ENCODE measurements at regions not wholly inside any gene's neighbourhood (a gene's known extent, or its start where the extent isn't known, plus 50 kb on each side); places are given as distances from the start of the nearest gene placed in this dataset.

GRCh38 chr18:38244480-38244879 is 678.9 kb upstream of the CELF4 start:
- TF ChIP-seq, protein P1, sequence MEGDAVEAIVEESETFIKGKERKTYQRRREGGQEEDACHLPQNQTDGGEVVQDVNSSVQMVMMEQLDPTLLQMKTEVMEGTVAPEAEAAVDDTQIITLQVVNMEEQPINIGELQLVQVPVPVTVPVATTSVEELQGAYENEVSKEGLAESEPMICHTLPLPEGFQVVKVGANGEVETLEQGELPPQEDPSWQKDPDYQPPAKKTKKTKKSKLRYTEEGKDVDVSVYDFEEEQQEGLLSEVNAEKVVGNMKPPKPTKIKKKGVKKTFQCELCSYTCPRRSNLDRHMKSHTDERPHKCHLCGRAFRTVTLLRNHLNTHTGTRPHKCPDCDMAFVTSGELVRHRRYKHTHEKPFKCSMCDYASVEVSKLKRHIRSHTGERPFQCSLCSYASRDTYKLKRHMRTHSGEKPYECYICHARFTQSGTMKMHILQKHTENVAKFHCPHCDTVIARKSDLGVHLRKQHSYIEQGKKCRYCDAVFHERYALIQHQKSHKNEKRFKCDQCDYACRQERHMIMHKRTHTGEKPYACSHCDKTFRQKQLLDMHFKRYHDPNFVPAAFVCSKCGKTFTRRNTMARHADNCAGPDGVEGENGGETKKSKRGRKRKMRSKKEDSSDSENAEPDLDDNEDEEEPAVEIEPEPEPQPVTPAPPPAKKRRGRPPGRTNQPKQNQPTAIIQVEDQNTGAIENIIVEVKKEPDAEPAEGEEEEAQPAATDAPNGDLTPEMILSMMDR (IDR thresholded peaks at IDR 0.05) = no peak
- no peak for TF ChIP-seq POLR2A (IDR thresholded peaks at IDR 0.05)
